NCI-H2171 (cell line): ENCODE measurements at regions not wholly inside any gene's neighbourhood (a gene's known extent, or its start where the extent isn't known, plus 50 kb on each side); places are given as distances from the start of the nearest gene placed in this dataset.

Source experiments
- DNase-seq: peaks from one replicate; lab custom pipeline; 2025; lab: John Stamatoyannopoulos, UW

DNA sequence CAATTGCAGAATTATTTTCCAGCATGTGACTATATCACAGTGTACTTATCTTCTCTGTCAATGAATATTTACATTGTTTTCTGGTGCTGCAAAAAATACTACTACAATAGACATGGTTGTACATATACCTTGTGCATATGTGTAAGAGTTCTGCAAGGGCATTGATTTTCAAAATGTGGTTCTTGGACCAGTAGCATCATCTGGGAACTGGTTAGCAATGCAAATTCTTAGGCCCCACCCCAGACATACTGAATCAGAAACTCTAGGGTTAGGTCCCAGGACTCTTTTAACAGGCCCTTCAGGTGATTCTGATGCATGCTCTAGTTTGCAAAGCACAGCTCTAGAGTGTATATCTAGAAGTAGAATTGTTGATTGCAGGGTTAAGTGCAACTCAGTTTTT lies 292.3 kb downstream of the ZNF621 start:
- no peak for DNase-seq

DNA sequence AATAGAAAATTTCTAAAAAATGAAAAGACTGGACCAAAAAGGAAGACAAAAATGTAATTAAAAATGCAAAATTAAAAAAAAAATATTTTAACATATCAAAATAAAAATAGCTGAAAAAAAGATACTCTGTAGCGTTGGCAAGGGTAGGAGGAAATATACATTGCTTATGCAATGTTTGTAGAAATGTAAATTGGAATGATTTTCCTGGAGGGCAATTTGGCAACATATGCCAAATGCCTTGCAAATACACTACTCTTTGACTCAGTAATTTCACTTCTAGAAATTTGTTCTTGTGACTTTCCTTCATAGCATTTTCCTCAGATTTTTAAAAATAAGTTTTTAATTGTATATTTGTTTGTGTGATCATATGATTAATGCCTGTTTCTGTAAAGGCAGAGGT lies 296.6 kb downstream of the ZNF621 start:
- no peak for DNase-seq

DNA sequence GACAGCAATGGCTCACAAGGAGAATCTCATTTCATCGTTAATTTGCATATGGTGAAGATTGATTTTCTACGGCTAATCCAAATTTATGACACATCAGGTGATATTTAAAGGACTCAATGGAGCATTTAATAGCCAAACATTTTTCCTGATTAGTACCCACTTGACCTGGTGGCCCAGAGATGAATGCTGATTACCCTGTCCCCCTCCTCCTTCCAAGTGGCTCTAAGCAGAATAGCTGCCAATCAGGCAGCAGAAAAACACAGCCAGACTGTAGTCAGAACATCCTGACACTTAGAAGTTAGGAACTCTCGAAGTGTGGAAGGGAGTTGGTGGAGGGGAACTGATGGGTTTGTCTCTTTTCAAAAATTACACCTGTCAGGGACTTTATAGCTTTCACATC lies 302.5 kb downstream of the ZNF621 start:
- DNase-seq = no peak

DNA sequence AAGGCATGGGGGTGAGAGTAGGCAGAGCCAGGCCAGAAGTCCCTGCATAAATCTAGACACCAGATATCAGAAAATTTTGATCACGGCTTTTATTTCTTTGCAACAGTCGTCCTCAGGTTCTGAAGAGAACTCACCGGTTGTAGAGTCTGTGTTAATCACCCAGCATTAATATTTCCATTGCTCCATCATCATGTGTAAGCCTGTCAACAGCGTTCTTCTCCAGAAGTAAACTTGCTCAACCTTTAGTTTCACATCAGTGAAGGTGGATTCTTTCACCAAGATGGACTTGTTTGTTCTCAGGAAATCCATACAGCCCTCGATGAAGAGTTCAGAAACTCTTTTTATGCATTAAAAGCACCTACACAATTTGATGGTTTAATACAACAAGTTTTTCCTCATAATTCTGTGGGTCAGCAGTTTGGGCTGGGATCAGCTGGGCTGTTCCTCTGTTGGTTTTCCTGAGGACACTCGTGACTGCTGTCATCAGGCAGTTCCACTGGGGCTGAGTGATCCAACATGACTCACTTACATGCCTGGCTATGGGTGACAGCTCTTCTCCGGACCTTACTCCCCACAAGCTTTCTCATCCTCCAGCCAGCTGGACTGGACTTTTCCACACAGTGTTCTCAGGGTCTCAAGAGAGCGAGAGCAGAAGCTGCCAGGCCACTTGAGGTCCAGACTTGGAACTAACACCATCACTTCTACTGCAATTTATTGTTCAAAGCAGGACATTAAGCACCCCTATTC lies 303.4 kb downstream of the ZNF621 start:
- no peak for DNase-seq

DNA sequence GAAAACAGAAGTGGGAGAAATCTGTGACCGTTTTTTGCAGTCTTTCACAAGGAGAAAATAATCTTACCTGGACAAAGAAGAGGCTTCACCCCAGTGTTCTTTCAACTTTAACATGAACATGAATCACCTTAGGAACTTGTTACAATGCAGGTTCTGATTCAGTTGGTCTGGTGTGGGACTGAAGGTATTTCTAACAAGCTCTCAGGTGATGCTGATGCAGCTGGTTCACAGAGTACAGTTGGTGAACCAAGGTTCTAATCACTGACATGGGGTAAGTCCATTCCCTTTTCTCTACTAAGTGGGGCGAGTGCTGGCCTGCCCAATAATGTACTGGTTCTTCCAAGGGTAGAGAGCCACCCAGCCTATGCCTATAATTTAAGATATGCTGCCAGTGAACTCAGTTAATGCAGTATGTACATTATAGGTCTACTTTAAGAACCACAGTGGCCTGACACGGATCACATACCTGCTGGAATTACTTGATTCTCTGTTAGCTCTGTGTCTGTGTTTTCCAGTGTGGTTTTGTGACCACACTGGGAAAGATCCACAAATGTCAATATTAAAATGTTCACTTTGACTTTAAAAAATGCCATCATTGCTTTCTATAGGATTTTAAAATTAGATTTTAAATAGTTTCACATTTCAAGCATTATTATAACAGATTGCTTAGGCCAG lies 304.1 kb downstream of the ZNF621 start:
- DNase-seq = no peak

DNA sequence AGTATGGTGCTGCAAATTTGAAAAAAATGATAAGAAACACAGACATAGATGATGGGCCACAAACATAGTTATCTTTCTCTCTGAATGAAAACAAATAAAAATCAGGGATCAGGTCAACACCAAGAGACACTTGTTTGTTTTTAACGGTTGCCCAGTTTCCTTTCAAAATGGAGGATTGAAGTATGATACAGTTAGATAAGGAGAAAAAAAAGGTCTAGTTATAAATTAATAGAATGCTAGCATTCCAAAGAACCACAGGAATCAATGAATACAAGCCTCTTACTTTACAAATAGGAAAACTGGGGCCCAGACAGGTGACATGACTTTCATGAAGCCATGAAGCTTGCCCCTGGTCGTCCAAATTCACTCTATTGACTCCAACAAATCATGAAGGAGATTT lies 305.1 kb downstream of the ZNF621 start:
- no peak for DNase-seq

DNA sequence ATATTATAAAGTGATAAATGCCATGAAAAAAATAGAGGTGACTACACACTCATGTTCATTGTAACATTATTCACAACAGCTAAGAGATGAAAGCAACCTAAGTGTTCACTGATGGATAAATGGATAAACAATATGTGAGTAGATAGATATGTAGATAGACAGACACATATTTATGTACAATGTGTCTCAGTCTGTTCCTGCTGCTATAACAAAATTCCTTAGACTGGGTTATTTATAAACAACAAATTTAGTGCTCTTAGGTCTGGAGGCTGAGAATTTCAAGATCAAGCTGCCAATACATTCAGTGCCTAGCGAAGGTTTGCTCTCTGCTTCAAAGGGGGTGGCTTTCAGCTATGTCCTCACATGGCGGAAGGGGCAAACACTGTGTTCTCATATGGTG lies 312.5 kb downstream of the ZNF621 start:
- DNase-seq = no peak

DNA sequence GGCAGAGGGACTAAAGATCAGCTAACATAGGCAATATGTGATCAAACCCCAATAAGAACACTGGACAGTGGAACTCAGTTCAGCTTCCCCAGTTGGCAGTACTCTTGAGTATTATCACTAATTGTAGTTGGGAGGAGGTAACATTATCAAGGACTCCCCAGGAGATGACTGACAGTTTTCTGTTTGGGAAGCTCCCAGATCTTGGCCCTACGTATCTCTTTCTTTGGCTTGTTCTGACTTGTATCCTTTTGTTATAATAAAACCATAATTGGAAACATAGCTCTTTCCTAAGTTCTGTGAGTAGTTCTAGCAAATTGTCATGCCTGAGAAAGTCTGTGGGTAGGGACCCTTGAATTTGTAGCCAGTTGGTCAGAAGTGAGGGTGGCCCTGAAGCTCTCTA lies 316.4 kb downstream of the ZNF621 start:
- no peak for DNase-seq

DNA sequence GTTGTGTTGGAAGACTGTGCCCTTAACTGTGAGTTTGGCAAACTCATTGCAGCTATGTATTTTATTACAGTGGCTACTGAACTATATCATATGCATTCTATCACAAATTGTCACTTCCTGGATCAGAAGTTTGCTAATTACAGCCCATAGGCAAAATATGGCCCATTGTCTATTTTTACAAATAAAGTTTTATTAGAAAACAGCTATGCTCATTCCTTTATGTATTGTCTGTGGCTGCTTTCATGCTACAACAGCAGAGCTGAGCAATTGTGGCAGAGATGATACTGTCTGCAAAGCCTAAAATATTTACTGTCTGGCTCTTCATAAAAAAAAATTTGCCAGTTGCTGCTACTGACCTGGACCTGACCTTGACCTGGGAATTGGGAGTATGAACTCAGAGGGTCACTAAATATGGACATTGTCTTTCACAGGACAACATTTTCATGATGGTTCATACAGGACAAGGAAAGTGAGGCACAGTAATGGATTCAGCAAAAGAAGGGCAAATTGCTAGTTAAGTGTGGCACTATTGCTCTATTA lies 316.9 kb downstream of the ZNF621 start:
- DNase-seq = no peak

DNA sequence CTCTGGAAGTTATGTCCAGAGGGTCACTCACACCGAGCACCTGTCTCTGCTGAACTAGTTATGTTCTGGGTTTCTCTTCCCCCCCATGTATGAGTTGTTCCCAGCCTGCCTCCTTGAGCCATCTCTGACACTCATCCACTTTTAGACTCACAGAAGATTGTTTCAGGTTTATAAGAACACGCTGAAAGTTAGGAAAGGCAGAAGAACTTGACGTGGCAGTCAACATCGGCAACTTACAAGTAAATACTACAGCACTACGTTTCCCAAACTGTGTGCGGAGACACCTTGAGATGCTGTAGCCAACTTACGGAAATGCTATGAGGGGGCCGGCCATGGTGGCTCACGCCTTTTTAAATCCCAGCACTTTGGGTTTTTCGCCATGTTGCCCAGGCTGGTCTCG lies 318.0 kb downstream of the ZNF621 start:
- no peak for DNase-seq

DNA sequence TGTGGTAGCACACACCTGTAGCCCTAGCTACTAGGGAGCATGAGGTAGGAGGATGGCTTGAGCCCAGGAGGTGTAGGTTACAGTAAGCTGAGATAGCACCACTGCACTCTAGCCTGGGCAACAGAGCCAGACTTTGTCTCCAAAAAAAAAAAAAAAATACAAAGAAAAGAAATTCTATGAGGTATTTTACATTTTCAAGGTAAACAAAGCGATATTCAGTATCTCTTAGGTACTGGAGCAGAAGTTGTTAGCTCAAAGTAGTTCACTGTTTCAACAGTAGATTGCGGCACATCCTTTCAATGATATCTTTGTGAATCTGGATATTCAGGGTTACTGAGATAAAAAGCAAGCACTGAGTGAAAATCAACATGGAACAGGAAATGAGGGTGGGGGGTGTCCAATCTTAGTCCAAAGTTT lies 318.5 kb downstream of the ZNF621 start:
- DNase-seq = no peak

DNA sequence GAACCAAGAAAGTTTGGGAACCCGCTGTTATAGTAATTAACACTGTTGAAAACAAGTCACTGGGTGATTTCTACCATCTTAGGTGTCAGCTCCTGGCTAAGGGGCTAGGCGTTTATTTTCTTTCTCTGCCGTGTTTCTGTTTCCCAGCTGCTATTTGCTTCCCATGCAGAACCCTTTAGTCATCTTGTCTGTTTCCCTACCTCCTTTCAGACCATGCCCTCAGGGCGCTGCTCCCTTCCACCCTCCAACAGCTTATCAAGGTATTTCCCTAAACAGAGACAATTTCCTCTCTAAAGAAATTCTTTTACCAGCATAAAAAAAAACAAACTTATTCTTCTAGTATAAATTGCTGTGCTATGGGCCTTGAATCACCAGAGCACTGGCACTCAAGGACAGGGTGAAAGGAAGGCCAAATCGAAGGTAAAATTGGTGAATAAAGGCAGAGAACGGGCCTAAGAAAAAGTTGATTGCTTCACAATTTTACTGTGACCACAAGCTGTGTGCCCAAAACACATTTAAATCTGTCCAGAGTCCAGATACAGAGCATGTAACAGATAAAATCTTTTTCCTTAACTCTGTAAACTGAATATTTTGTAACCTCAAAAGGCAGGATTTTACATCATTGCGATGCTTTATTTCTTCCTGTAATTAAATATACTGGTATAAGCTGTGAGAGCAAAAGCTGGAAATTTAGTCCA lies 319.2 kb downstream of the ZNF621 start:
- no peak for DNase-seq

DNA sequence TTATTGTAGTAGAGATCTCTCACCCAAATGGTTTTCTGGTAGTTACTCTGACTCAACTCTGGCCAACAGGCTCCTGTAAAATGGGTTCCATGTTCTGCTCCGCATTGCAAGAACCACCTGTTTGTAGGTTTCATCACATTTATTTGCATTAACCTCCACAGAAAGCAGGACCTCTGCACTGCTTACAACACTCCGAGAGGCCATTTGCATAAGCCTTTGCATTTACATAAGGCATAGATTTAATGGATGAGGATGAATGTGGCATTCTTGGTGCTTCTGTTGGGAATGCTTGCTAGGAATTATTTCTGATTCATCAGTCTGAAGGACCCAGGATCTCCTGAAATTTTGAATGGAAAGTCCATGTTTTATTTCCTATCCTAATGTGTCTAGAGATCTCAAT lies 320.1 kb downstream of the ZNF621 start:
- no peak for DNase-seq

DNA sequence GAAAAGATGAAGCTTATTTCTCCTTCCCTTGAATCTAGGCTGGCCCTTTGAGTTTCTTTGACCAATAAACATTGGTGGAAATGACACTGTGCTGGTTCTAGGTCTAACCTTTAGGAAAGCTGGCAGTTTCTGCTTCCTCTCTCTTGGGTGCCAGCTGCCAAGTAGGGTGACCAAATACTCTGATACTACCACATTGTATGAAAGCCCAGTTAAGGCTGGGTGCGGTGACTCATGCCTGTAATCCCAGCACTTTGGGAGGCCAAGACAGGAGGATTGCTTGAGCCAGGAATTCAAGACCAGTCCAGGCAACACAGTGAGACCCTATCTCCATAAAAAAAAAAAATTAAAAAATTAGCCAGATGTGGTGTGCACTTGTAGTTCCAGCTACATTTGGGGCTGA lies 320.7 kb downstream of the ZNF621 start:
- DNase-seq = no peak

DNA sequence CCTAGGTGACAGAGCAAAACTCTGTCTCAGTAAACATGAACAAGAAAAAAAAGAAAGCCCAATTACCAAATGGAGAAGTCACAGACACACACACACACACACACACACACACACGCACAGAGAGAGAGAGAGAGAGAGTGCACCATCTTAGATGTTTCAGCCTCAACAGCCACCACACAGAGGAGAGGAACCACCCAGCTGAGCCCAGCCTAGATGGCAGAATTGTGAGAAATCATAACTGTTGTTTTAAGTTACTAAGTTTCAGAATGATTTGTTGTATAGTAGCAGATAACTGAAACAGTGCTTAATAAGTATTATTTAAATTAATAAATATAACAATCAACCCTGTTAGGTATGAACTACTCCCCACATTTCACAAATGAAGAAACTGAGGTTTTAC lies 321.2 kb downstream of the ZNF621 start:
- DNase-seq = no peak

DNA sequence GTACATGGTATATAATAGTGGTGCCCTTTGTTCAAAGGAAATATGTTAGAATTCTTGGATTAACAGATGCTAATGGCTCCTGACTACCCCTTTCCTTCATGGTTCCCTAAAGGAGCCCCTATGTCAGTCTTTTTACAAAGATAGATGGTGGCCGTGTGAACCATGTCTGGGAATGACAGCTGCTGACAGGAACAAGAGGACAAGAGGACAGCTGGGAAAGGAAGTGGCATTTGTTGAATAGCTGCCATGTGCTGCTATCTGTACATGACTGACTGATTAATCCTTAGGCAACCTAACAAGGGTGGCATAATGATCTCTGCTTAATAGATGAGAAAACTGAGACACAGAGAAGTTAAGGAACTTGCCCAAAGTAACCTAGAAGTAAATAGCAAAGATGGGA lies 321.7 kb downstream of the ZNF621 start:
- no peak for DNase-seq

DNA sequence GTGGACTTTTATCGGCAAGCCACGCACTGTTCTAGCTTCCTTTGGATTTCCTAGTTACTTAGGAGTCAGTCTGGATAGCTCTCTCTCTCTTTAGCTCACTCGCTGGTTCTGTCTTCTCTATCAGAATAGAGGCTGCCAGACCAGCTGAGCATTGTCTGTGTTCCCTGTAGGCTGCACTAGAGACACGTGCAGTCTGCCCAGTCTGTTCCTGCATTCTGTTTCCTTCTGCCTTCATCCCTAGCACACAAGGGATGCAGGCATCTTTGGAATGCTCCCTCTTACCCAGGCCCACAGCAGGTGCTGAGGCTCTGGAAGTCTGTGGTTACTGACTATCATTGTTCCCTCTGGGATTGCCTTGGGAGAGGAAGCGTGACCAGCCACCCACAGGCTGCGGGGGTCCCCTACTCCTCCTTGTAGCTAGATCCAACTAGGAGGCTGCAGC lies 322.8 kb downstream of the ZNF621 start:
- DNase-seq = no peak

DNA sequence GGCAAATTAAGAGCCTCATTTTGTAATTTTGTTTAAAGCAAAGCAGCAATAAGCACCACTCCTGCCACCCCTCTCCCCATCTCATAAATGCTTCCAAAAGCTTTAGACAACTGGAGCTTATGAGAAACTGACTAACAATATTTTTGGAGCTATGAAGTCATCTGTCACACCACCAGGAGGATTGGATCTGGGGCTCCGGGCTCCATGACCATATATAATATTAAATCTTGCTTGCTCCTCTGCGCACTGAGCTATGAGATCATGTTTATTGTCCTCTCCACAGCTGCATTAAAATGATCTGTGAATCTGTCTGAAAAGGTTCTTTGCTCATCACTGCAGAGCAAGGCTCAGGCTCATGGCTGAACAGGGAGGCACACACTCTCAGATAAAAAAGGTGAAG lies 323.7 kb downstream of the ZNF621 start:
- no peak for DNase-seq

DNA sequence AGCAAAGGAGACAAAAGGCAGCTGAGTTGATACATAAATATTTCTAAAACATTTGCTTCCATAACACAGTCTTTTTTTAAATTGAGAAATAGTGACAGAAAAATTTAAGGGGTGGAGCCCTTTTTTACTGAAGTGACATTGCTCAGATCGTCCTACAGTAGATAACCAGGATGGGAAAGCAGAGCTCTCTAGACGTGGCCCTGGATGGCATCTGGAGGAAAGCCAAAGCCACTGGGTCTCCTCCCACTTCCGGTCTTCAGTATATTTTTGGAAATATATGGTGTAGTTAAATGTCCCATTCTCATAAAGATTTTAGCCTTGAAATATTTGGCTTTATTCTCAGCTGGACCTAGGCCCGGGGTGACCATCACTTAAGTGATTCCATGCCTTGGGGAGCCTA lies 326.1 kb downstream of the ZNF621 start:
- DNase-seq = no peak

DNA sequence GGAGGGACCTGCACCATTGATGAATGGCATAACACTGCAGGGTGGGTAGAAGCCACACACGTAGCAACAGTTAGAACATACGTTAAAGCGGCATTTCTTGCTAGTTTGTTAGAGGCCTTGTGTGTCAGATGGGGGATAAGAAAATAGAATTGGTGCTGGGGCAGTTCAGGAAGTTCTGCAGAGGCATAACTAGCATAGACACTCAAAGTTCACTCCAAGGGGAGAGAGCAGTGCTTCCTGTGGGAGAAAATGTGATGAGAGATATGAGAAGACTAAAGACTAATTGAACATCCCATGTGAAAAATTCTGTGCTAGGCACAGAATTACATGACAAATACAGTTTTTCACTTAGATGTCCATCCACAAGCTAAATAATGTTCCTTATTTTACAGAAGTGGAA lies 327.1 kb downstream of the ZNF621 start:
- DNase-seq = no peak

DNA sequence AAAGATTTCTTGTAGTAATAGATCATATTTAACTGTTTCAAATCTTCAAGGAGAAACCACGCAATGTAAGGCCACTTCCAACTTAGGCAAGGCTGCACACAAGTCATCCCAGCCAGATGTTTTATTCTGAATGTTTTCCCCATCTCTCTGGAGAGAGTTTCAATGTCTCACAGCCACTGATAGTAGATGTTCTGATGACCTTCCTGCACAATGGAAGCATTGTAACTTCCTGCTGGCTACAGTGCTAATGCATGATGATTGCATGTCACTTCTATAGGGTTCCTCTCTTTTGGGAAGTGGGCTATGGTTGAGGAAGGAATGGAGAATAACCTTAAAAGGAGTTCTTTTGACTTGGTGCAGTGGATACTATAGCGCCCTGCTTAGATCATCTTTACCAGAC lies 328.0 kb downstream of the ZNF621 start:
- DNase-seq = no peak

DNA sequence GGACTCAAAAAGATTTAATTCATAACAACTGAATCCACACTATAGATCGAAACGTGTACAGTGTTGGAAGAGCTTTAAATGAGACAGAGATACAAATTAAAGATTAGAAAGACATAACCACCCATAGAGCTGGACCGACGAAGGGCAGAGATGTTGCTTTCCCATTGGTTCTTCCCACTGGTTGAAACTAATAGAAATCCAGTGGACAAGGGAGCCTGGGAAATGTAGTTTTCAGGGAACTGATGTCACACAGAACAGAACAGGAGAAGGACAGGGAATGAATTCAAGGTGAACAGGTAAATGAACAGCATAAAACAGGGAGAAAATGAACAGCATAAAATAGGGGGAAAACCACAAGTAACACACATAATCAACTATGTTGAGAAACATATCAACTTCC lies 328.7 kb downstream of the ZNF621 start:
- no peak for DNase-seq

DNA sequence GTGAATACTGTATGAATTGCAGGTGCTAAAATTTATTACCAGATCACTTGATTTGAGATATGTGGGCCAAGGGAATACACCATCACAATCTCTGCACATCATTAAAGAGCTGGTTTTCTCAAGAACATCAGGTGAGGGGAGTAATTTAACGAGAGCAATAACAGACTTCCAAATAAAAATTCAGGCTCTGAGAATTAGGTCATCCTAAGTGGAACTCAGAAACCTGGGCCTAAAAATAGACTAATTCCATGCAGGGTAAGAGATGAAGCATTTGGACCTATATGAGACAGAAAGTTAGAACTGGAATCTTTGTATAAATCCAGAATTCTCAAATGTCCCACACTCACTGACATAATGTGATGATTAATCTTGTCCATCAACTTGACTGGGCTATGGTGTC lies 331.1 kb downstream of the ZNF621 start:
- no peak for DNase-seq
